Ishikawa (cell line): ENCODE measurements at regions not wholly inside any gene's neighbourhood (a gene's known extent, or its start where the extent isn't known, plus 50 kb on each side); places are given as distances from the start of the nearest gene placed in this dataset.

Experiments used
- CEBPB ChIP-seq: IDR thresholded peaks from 2 replicates; pipeline ENCODE4 v1.6.1; 2012
- CREB1 ChIP-seq: IDR thresholded peaks from 2 replicates; pipeline ENCODE4 v1.6.1; 2012; ENCODE audit warnings: low read depth
- EGR1 ChIP-seq: IDR thresholded peaks from 2 replicates; pipeline ENCODE4 v1.6.1; 2012
- EP300 ChIP-seq: IDR thresholded peaks from 2 replicates; pipeline ENCODE4 v1.6.1; 2012; ENCODE audit warnings: borderline replicate concordance
- FOXM1 ChIP-seq: IDR thresholded peaks from 2 replicates; pipeline ENCODE4 v1.6.1; 2012; ENCODE audit warnings: low read depth, borderline replicate concordance
- NFIC ChIP-seq: IDR thresholded peaks from 2 replicates; pipeline ENCODE4 v1.6.1; 2012
- RAD21 ChIP-seq: IDR thresholded peaks from 2 replicates; pipeline ENCODE4 v1.6.1; 2012; ENCODE audit warnings: low read depth
- TAF1 ChIP-seq: IDR thresholded peaks from 2 replicates; pipeline ENCODE4 v1.6.1; 2012; ENCODE audit warnings: low read depth, mild to moderate bottlenecking
- TCF12 ChIP-seq: IDR thresholded peaks from 2 replicates; pipeline ENCODE4 v1.6.1; 2012; ENCODE audit warnings: low read depth
- TEAD4 ChIP-seq: IDR thresholded peaks from 2 replicates; pipeline ENCODE4 v1.6.1; 2012
- YY1 ChIP-seq: IDR thresholded peaks from 2 replicates; pipeline ENCODE4 v1.6.1; 2012; ENCODE audit warnings: low read depth
- ZBTB7A ChIP-seq: IDR thresholded peaks from 2 replicates; pipeline ENCODE4 v1.6.1; 2012; ENCODE audit warnings: low read depth
- TF ChIP-seq, protein P1 (sequence below): IDR thresholded peaks from 2 replicates; pipeline ENCODE4 v1.6.1; 2012
- TF ChIP-seq, protein P2 (sequence below): IDR thresholded peaks from 2 replicates; pipeline ENCODE4 v1.6.1; 2012; ENCODE audit warnings: low read depth, mild to moderate bottlenecking
- TF ChIP-seq, protein P3 (sequence below): IDR thresholded peaks from 2 replicates; pipeline ENCODE4 v1.6.1; 2012

DNA sequence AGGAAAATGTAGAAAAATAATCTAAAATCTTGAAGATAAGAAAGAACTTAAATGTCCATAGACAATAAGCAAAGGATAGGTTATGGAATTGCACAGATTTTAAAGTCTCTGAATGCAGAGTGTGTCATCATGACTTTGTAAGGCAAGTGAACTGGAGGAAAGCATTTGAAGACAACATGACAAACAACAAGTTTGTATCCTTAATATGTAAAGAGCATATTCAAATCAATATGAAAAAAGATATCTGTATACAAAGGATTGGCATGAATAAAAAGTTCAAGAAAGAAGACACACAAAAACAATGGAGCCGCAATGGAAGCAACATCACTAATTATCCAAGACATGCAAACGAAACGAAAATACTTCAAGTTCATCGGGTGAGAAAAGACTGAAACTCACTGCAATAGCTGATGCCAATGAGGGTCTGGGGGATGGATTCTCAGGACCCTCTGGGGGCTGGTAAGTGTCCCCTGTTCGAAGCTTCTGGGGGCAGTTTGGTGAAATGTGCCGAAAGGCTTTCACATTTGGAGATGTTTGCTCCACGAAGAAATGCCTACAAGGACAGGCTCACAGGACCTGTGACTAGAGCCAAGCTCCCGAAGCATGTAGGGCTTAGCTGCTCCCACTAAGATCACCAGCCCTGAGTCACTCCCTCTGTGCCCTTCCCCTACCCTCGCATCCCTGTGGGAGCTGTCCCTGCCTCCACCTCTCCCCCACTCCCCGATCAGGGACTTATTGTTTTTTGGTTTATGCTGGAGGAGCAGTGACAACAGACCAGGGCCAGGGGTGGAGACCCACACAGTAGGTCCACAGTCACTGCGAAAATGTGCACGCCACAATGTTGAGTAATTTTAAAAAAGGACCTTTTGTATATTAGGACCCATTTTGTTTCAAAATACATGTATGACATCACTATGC, 345.7 kb upstream of the SFSWAP start:
- TF ChIP-seq RAD21, result no peak
- no peak for TF ChIP-seq EGR1
- no peak for TF ChIP-seq TCF12
- TF ChIP-seq, protein P1, sequence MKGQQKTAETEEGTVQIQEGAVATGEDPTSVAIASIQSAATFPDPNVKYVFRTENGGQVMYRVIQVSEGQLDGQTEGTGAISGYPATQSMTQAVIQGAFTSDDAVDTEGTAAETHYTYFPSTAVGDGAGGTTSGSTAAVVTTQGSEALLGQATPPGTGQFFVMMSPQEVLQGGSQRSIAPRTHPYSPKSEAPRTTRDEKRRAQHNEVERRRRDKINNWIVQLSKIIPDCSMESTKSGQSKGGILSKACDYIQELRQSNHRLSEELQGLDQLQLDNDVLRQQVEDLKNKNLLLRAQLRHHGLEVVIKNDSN, result no peak
- TF ChIP-seq, protein P2, sequence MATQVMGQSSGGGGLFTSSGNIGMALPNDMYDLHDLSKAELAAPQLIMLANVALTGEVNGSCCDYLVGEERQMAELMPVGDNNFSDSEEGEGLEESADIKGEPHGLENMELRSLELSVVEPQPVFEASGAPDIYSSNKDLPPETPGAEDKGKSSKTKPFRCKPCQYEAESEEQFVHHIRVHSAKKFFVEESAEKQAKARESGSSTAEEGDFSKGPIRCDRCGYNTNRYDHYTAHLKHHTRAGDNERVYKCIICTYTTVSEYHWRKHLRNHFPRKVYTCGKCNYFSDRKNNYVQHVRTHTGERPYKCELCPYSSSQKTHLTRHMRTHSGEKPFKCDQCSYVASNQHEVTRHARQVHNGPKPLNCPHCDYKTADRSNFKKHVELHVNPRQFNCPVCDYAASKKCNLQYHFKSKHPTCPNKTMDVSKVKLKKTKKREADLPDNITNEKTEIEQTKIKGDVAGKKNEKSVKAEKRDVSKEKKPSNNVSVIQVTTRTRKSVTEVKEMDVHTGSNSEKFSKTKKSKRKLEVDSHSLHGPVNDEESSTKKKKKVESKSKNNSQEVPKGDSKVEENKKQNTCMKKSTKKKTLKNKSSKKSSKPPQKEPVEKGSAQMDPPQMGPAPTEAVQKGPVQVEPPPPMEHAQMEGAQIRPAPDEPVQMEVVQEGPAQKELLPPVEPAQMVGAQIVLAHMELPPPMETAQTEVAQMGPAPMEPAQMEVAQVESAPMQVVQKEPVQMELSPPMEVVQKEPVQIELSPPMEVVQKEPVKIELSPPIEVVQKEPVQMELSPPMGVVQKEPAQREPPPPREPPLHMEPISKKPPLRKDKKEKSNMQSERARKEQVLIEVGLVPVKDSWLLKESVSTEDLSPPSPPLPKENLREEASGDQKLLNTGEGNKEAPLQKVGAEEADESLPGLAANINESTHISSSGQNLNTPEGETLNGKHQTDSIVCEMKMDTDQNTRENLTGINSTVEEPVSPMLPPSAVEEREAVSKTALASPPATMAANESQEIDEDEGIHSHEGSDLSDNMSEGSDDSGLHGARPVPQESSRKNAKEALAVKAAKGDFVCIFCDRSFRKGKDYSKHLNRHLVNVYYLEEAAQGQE, result no peak
- TF ChIP-seq CREB1, result no peak
- no peak for TF ChIP-seq YY1
- no peak for TF ChIP-seq TAF1
- no peak for TF ChIP-seq FOXM1
- no peak for TF ChIP-seq CEBPB
- TF ChIP-seq ZBTB7A, result no peak
- no peak for TF ChIP-seq EP300
- TF ChIP-seq, protein P3, sequence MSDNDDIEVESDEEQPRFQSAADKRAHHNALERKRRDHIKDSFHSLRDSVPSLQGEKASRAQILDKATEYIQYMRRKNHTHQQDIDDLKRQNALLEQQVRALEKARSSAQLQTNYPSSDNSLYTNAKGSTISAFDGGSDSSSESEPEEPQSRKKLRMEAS, result no peak
- TF ChIP-seq TEAD4, result no peak
- no peak for TF ChIP-seq NFIC

DNA sequence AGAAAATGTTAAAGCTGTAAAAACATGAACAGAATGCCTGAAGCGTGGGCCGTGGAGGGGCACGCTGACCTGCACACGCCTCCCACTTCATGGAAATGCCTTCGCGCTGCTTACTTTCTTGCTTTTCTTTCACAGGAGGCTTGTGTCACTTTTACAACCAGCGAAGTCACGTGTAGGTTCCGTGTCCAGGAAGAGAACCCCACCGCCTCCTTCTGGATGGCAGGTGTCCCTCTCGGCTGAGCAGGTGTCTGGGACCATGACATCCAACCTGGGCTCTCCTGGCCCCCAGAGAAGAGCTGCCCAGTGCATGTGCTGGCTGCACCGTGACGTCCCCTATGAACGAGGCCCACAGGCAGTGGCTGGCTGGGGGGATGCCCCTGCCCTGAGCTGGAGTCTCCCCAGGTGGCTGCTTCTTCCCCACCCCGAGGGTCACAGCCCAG, 345.0 kb upstream of the SFSWAP start:
- TF ChIP-seq RAD21 (no peak), TAF1 (no peak), CREB1 (no peak), CEBPB (no peak), ZBTB7A (no peak), EGR1 (no peak), TCF12 (no peak), TEAD4 (no peak), FOXM1 (no peak), EP300 (no peak), NFIC (no peak), YY1 (no peak)
- TF ChIP-seq, protein P3, result no peak
- TF ChIP-seq, protein P1, result no peak
- TF ChIP-seq, protein P2, result no peak

DNA sequence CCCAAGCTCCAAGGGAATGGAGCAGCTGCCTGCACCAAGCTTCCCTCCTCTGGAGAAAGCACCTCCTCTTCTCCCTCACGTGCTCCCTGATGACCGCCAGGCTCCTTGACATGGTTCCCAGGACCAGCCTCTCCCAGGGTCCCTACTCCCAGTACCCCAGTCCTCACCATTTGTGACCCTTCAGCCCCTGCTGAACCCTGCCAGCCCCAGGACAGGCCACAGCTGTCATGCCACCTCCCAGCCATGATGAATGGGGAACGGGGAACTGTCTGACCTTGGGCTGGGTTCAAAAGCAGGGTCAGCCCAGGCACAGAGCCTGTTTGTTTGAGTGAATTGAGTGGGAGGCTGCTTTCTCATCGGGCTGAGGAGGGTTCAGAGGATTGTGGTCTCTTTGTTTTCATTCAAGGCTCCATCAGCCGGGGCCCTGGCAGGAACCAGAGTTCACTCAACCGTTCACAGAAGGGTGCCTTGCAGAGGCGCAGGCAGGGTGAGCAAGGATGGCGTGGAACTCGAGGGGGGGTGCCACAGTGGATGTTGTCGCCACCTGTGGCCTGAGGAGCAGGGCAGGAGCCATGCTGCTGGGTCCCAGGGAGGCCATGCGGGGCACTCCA, 344.5 kb upstream of the SFSWAP start:
- no peak for TF ChIP-seq ZBTB7A
- TF ChIP-seq RAD21, result no peak
- no peak for TF ChIP-seq TEAD4
- no peak for TF ChIP-seq YY1
- no peak for TF ChIP-seq FOXM1
- TF ChIP-seq EP300, result no peak
- TF ChIP-seq EGR1, result no peak
- TF ChIP-seq CEBPB, result no peak
- TF ChIP-seq, protein P3, result no peak
- TF ChIP-seq, protein P2, result no peak
- TF ChIP-seq NFIC, result no peak
- no peak for TF ChIP-seq CREB1
- no peak for TF ChIP-seq TCF12
- no peak for TF ChIP-seq TAF1
- TF ChIP-seq, protein P1, result no peak
